Neuronal stem cell (in vitro differentiated cells): ENCODE measurements at regions not wholly inside any gene's neighbourhood (a gene's known extent, or its start where the extent isn't known, plus 50 kb on each side); places are given as distances from the start of the nearest gene placed in this dataset.

ENCODE experiments used
- DNase-seq: peaks from one replicate; pipeline ENCODE4 v3.0.0-alpha.2; 2013; ENCODE audit warnings: low spot score
- H2AFZ ChIP-seq: one replicate; pipeline ENCODE4 v1.6.1; 2013; ENCODE audit warnings: mild to moderate bottlenecking, low read length, inconsistent platforms
- H2AK5ac ChIP-seq: 2 replicates; pipeline ENCODE4 v1.6.1; 2013; ENCODE audit warnings: low read depth, mild to moderate bottlenecking, inconsistent platforms, low read length, moderate library complexity, mixed read lengths
- H2BK120ac ChIP-seq: 2 replicates; pipeline ENCODE4 v1.6.1; 2013; ENCODE audit warnings: low read depth, mild to moderate bottlenecking, inconsistent platforms, low read length, moderate library complexity, mixed read lengths
- H2BK12ac ChIP-seq: one replicate; pipeline ENCODE4 v1.6.1; 2013; ENCODE audit warnings: low read length, inconsistent platforms
- H2BK15ac ChIP-seq: 2 replicates; pipeline ENCODE4 v1.6.1; 2013; ENCODE audit warnings: mild to moderate bottlenecking, low read length, inconsistent platforms, mixed read lengths
- H2BK5ac ChIP-seq: one replicate; pipeline ENCODE4 v1.6.1; 2013; ENCODE audit warnings: inconsistent platforms, mild to moderate bottlenecking, low read length, moderate library complexity
- H3K14ac ChIP-seq: one replicate; pipeline ENCODE4 v1.6.1; 2013; ENCODE audit warnings: low read length, inconsistent platforms
- H3K18ac ChIP-seq: 2 replicates; pipeline ENCODE4 v1.6.1; 2013; ENCODE audit warnings: low read length, inconsistent platforms
- H3K23ac ChIP-seq: 2 replicates; pipeline ENCODE4 v1.6.1; 2013; ENCODE audit warnings: low read depth, mild to moderate bottlenecking, mixed read lengths, low read length, inconsistent platforms; ENCODE audit not compliant: poor library complexity
- H3K27ac ChIP-seq: replicated peaks from 3 replicates; pipeline ENCODE4 v1.5.1; 2013; ENCODE audit warnings: low read length, inconsistent platforms
- H3K27me3 ChIP-seq, 3 experiments: 2 replicates each; pipeline ENCODE4 v1.6.1; 2013; ENCODE audit warnings: low read length in 3 of 3, mild to moderate bottlenecking in 2 of 3, inconsistent platforms in 1 of 3, low read depth in 1 of 3, mixed read lengths in 1 of 3, moderate library complexity in 1 of 3; ENCODE audit not compliant: control insufficient read depth in 3 of 3, insufficient read depth in 3 of 3
- H3K36me3 ChIP-seq, 2 donors: replicated peaks in 1 of 2; 2 replicates each; pipeline ENCODE4 v1.6.1; 2013; ENCODE audit warnings: low read length in 2 of 2; ENCODE audit not compliant: control insufficient read depth in 2 of 2, insufficient read depth in 2 of 2
- H3K4ac ChIP-seq: 2 replicates; pipeline ENCODE4 v1.6.1; 2013; ENCODE audit warnings: inconsistent platforms, mild to moderate bottlenecking, low read length, moderate library complexity
- H3K4me1 ChIP-seq, 2 donors: 1 replicate in 1 of 2; 2 replicates in 1 of 2; pipeline ENCODE4 v1.6.1; 2013; ENCODE audit warnings: low read length in 2 of 2, low read depth in 1 of 2; ENCODE audit not compliant: control insufficient read depth in 2 of 2, insufficient read depth in 1 of 2
- H3K4me2 ChIP-seq: one replicate; pipeline ENCODE4 v1.6.1; 2013; ENCODE audit warnings: mild to moderate bottlenecking, low read length, inconsistent platforms; ENCODE audit not compliant: insufficient read depth, poor library complexity, severe bottlenecking
- H3K4me3 ChIP-seq, 2 donors: 2 replicates each; pipeline ENCODE4 v1.5.1; 2013; ENCODE audit warnings: low read length in 2 of 2, mild to moderate bottlenecking in 2 of 2, inconsistent platforms in 1 of 2, moderate library complexity in 1 of 2
- H3K79me1 ChIP-seq: one replicate; pipeline ENCODE4 v1.6.1; 2013; ENCODE audit warnings: low read depth, mild to moderate bottlenecking, inconsistent platforms, low read length, moderate library complexity
- H3K9ac ChIP-seq: one replicate; pipeline ENCODE4 v1.6.1; 2013; ENCODE audit warnings: mild to moderate bottlenecking, low read depth, low read length, inconsistent platforms; ENCODE audit not compliant: poor library complexity
- H3K9me3 ChIP-seq, 2 donors: replicated peaks in 1 of 2; 2 replicates each; pipeline versions ENCODE3 to v1.6.1; 2013; ENCODE audit warnings: low read length in 2 of 2, mild to moderate bottlenecking in 2 of 2, inconsistent platforms in 1 of 2, low read depth in 1 of 2, mixed read lengths in 1 of 2, moderate library complexity in 1 of 2; ENCODE audit not compliant: control insufficient read depth in 2 of 2, insufficient read depth in 1 of 2
- H4K8ac ChIP-seq: one replicate; pipeline ENCODE4 v1.6.1; 2013; ENCODE audit warnings: low read depth, mild to moderate bottlenecking, inconsistent platforms, low read length, moderate library complexity
- H4K91ac ChIP-seq: one replicate; pipeline ENCODE4 v1.6.1; 2013; ENCODE audit warnings: low read length, low read depth, mild to moderate bottlenecking, inconsistent platforms; ENCODE audit not compliant: poor library complexity
- WGBS, 2 donors: extraction: QIAGEN DNeasy Blood & Tissue Kit; methylation state at CpG; one replicate each; pipeline ENCODE4 v1.1.7; 2013; ENCODE audit warnings: missing lambda C conversion rate in 2 of 2, mixed read lengths in 1 of 2; ENCODE audit not compliant: insufficient read length in 2 of 2, insufficient replicate concordance in 1 of 2; ENCODE audit errors: extremely low coverage in 2 of 2; 5-methylcytosine and 5-hydroxymethylcytosine counted together

GRCh38 chr15:95293456-95294031, 1037.0 kb upstream of the NR2F2 start:
- H3K9me3 ChIP-seq, result no peaks in the 10 kb centered on the region
- H3K14ac ChIP-seq, result no peak overlapping the region
- H4K91ac ChIP-seq, result no peak overlapping the region
- no peak overlapping the region for H2AK5ac ChIP-seq
- H2BK15ac ChIP-seq, result no peak overlapping the region
- H3K4ac ChIP-seq, result no peak overlapping the region
- no peak overlapping the region for H3K18ac ChIP-seq
- no peak overlapping the region for H2BK5ac ChIP-seq
- no peak for DNase-seq
- no peak overlapping the region for H2BK12ac ChIP-seq
- no peaks in the 10 kb centered on the region for H3K36me3 ChIP-seq
- no peaks in the 10 kb centered on the region for H3K27me3 ChIP-seq
- no peak overlapping the region for H2BK120ac ChIP-seq
- no peak overlapping the region for H3K4me2 ChIP-seq
- peak overlapping the region; percentile 72 for H2AFZ ChIP-seq
- H3K23ac ChIP-seq, result no peak overlapping the region
- H3K4me3 ChIP-seq, result no peak overlapping the region
- peaks cover 8 to 47% of the 10 kb centered on the region in 2 donors for H3K4me1 ChIP-seq
- no CpG with 5 or more reads among the region's 6 CpGs for WGBS, 2 donors
- H3K79me1 ChIP-seq, result no peaks in the 10 kb centered on the region
- no peak overlapping the region for H3K27ac ChIP-seq
- no peak overlapping the region for H3K9ac ChIP-seq
- H4K8ac ChIP-seq, result no peak overlapping the region

- Histone ChIP-seq H2AK5ac (no peak overlapping the region), H3K4me3 (no peak overlapping the region), H3K9me3 (no peaks in the 10 kb centered on the region), H4K91ac (no peak overlapping the region), H3K4me2 (no peak overlapping the region), H3K4ac (no peak overlapping the region), H3K18ac (no peak overlapping the region), H2BK12ac (no peak overlapping the region), H3K27ac (no peak overlapping the region), H2BK5ac (no peak overlapping the region), H3K23ac (no peak overlapping the region), H3K4me1 (peaks cover 8 to 29% of the 10 kb centered on the region in 2 donors), H2BK15ac (no peak overlapping the region), H3K79me1 (no peaks in the 10 kb centered on the region), H3K9ac (no peak overlapping the region), H4K8ac (no peak overlapping the region), H2BK120ac (no peak overlapping the region), H2AFZ (peak overlapping the region; percentile 8), H3K36me3 (no peaks in the 10 kb centered on the region), H3K27me3 (no peaks in the 10 kb centered on the region), H3K14ac (no peak overlapping the region)
- DNase-seq, result no peak
- no CpG with 5 or more reads among the region's 9 CpGs for WGBS, 2 donors
These were observed 1035.1 kb upstream of the NR2F2 start for GRCh38 chr15:95295363-95295762.

GRCh38 chr15:95295896-95296625, 1034.4 kb upstream of the NR2F2 start:
- no peaks in the 10 kb centered on the region for H3K27me3 ChIP-seq
- no CpG with 5 or more reads among the region's 9 CpGs for WGBS, 2 donors
- no peak overlapping the region for H2BK15ac ChIP-seq
- no peak overlapping the region for H3K4me2 ChIP-seq
- no peak overlapping the region for H3K9ac ChIP-seq
- no peak overlapping the region for H4K91ac ChIP-seq
- DNase-seq, result no peak
- no peak overlapping the region for H3K14ac ChIP-seq
- H3K79me1 ChIP-seq, result no peaks in the 10 kb centered on the region
- peaks cover 0 to 3% of the 10 kb centered on the region in 2 donors for H3K9me3 ChIP-seq
- H2BK120ac ChIP-seq, result no peak overlapping the region
- peak overlapping the region; percentile 8 for H2AFZ ChIP-seq
- no peak overlapping the region for H2AK5ac ChIP-seq
- no peak overlapping the region for H3K27ac ChIP-seq
- no peak overlapping the region for H2BK12ac ChIP-seq
- H3K4ac ChIP-seq, result no peak overlapping the region
- no peak overlapping the region for H3K18ac ChIP-seq
- H4K8ac ChIP-seq, result no peak overlapping the region
- H3K4me1 ChIP-seq, result peaks cover 4 to 23% of the 10 kb centered on the region in 2 donors
- no peaks in the 10 kb centered on the region for H3K36me3 ChIP-seq
- H3K4me3 ChIP-seq, result no peak overlapping the region
- no peak overlapping the region for H3K23ac ChIP-seq
- H2BK5ac ChIP-seq, result no peak overlapping the region

GRCh38 chr15:95296643-95297042, 1033.9 kb upstream of the NR2F2 start:
- Histone ChIP-seq H2BK15ac (no peak overlapping the region), H3K9me3 (peaks cover 0 to 3% of the 10 kb centered on the region in 2 donors), H3K4me2 (no peak overlapping the region), H3K27ac (no peak overlapping the region), H3K79me1 (no peaks in the 10 kb centered on the region), H3K23ac (no peak overlapping the region), H2AFZ (peak overlapping the region; percentile 32), H4K8ac (no peak overlapping the region), H3K14ac (no peak overlapping the region), H2BK120ac (no peak overlapping the region), H2BK5ac (no peak overlapping the region), H3K36me3 (no peaks in the 10 kb centered on the region), H3K9ac (no peak overlapping the region), H3K27me3 (no peaks in the 10 kb centered on the region), H3K18ac (no peak overlapping the region), H4K91ac (no peak overlapping the region), H3K4ac (no peak overlapping the region), H2BK12ac (no peak overlapping the region), H2AK5ac (no peak overlapping the region), H3K4me1 (peaks cover 4 to 19% of the 10 kb centered on the region in 2 donors), H3K4me3 (no peak overlapping the region)
- no peak for DNase-seq
- no CpG with 5 or more reads among the region's 4 CpGs for WGBS, 2 donors
